ENCODE measurements at regions not wholly inside any gene's neighbourhood (a gene's known extent, or its start where the extent isn't known, plus 50 kb on each side); places are given as distances from the start of the nearest gene placed in this dataset.

GRCh38 chr10:9274206-9274755, 1219.8 kb downstream of the GATA3 start:
- no peak for TF ChIP-seq CTCF (conservative IDR thresholded peaks at IDR 0.05; ENCODE audit: low read depth)
- no peak for DNase-seq (ENCODE audit: low spot score)
- ChIA-PET CTCF (interaction anchor here (0.6 to 0.7 kb wide), 2 partner anchors 73 to 221 kb away, joined by 3 read pairs; no protein-coding TSS in a partner anchor), POLR2A (ENCODE audit: low non-redundant PET) (no interaction called here)
- no peak overlapping the region for H3K27ac ChIP-seq

GRCh38 chr10:9275861-9276260, 1221.4 kb downstream of the GATA3 start:
- no peak overlapping the region for H3K27ac ChIP-seq
- ChIA-PET CTCF (no interaction called here), POLR2A (ENCODE audit: low non-redundant PET) (no interaction called here)
- TF ChIP-seq CTCF (conservative IDR thresholded peaks at IDR 0.05; ENCODE audit: low read depth): no peak
- no peak for DNase-seq (ENCODE audit: low spot score)

GRCh38 chr10:9285690-9286089, 1231.2 kb downstream of the GATA3 start:
- TF ChIP-seq CTCF (conservative IDR thresholded peaks at IDR 0.05; ENCODE audit: low read depth): no peak

GRCh38 chr10:9289811-9290210, 1235.3 kb downstream of the GATA3 start:
- TF ChIP-seq CTCF (conservative IDR thresholded peaks at IDR 0.05; ENCODE audit: low read depth): no peak
- no peak for DNase-seq (ENCODE audit: low spot score)
- CTCF ChIA-PET: no interaction called here
- POLR2A ChIA-PET (ENCODE audit: low non-redundant PET): no interaction called here
- H3K27ac ChIP-seq: no peak overlapping the region

More at GRCh38 chr10:9285690-9286089, 1231.2 kb downstream of the GATA3 start:
- ChIA-PET CTCF (no interaction called here), POLR2A (ENCODE audit: low non-redundant PET) (no interaction called here)
- no peak overlapping the region for H3K27ac ChIP-seq
- DNase-seq (ENCODE audit: low spot score): no peak

GRCh38 chr10:9291081-9291480, 1236.6 kb downstream of the GATA3 start:
- no peak for DNase-seq (ENCODE audit: low spot score)
- TF ChIP-seq CTCF (conservative IDR thresholded peaks at IDR 0.05; ENCODE audit: low read depth): no peak
- H3K27ac ChIP-seq: no peak overlapping the region
- ChIA-PET CTCF (interaction anchor here (0.7 kb wide), 1 partner anchor 1308 kb away, joined by 3 read pairs; no protein-coding TSS in a partner anchor), POLR2A (ENCODE audit: low non-redundant PET) (no interaction called here)

GRCh38 chr10:9294132-9294663, 1239.7 kb downstream of the GATA3 start:
- TF ChIP-seq CTCF (conservative IDR thresholded peaks at IDR 0.05; ENCODE audit: low read depth): no peak
- ChIA-PET POLR2A (ENCODE audit: low non-redundant PET) (no interaction called here), CTCF (interaction anchor here (0.6 kb wide), 1 partner anchor 1801 kb away, joined by 3 read pairs; no protein-coding TSS in a partner anchor)
- no peak overlapping the region for H3K27ac ChIP-seq
- no peak for DNase-seq (ENCODE audit: low spot score)

Measured in RWPE1 (cell line).